HG03558 (cell line): ENCODE measurements at regions not wholly inside any gene's neighbourhood (a gene's known extent, or its start where the extent isn't known, plus 50 kb on each side); places are given as distances from the start of the nearest gene placed in this dataset.

Source experiments
- ATAC-seq: cut with Tn5 transposase; IDR thresholded peaks from one replicate; pipeline ENCODE4 v1.9.1; 2021; ENCODE audit warnings: moderate number of reproducible peaks; ENCODE audit not compliant: unreplicated experiment; ENCODE audit errors: extremely low read depth

DNA sequence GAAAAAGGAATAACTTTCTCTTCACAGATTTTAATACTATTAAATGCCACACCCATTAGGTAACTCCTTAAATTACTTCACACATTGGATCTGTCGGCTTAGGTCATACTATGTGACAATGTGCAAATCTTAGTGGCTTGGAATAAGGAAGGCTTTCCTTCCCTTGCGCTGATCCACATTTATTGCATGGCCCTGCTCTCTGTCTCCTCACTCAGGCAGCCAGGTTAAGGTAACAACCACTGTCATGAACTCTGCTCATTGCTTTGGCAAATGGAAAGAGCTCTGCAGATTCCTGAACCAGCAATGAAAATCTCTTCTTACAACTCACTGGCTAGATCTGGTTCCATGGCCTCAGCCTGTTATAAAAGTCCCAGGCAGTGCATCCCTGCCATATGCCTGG, 121.9 kb upstream of the NFIB start:
- ATAC-seq = no peak

GRCh38 chr9:14434971-14435718, 121.2 kb upstream of the NFIB start:
- ATAC-seq = no peak

DNA sequence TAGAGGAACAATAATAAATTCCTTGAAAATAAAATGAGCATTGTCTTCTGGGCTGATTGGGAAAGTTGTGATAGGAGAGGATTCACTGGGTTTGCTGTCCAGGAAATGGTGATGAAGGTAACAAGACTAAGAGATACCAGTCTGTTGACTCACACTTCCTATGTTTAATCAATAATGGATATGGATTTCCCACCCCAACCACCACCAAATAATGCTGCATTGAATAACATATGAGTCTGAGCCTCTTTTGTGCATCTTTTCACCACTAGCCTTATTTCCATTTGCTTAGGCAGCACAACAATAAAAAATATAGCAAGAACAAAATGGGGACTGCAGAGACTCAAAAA, 120.2 kb upstream of the NFIB start:
- ATAC-seq = no peak

DNA sequence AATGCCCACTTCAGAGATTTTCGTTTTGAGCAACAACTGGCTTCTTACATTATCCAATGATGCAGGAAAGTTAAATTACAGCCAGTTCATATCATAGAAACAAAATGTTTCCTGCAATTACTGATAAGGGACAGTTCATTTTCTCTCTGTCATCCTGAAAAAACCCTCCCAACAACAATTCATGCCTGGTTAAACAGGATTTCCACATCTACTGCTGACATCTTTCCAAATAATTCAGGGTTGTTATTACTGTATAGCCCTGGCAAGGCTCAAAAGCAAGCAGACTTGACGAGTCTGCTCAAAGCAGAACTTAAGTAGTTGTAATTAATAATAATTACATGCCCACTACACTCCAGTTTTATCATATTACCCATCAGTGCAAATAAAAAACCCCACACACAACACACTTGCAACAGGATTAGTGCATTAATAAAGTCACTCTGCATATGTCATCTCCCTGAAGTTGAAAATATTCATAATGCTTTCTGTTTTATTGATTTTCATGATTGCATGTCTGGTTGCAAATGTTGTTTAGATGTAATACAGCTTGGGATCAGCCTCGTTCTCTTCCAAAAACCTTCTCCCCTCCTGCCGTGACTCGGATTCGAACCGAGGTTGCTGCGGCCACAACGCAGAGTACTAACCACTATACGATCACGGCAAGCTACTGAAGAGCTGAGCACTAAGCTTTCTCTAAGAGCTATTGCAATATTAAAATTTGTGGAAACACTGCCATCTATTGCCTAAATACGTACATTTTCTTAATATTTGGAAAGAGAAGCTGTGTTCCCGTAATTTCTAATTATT, 119.6 kb upstream of the NFIB start:
- no peak for ATAC-seq

- no peak for ATAC-seq
Observed at GRCh38 chr9:14432666-14433350, 118.9 kb upstream of the NFIB start.

GRCh38 chr9:14428781-14429230, 114.9 kb upstream of the NFIB start:
- ATAC-seq = no peak

DNA sequence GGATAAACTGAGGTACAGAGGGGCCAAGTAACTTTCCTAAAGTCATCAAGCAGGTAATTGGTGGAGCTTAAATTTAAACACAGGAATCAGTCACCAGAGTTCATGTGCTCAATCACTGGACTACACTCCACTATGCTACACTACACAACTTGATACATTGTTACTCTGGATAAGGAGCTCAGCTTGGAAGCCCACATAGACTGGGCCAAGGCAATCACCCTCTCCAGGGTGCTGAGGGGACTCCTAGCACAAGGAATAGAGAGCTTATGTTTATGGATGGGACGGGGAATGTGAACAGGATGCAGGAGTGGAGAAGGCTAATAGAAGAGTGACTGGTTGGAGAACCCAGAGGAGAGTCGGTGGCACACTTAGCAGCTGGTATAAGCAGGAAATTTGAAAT, 113.5 kb upstream of the NFIB start:
- no peak for ATAC-seq

- ATAC-seq = no peak
Observed at GRCh38 chr9:14424983-14425382, 111.0 kb upstream of the NFIB start.

DNA sequence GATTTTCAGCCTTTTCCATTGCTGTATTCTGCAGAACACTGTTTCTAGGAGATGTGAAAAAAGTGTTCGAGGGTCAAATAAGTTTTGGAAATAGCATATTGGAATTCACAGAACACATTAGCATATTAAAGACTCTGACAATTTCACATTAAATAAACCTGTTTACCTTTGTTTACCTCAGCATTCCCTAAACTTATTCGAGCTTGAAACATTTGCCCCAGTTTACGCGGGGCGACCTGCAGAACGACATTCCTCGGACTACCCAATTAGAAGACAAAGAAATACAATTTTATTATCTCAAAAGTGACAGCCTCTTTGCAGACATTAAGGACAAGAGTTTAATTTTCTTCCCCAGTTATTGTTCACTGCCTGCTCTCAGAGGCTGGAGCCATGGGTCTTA, 110.3 kb upstream of the NFIB start:
- ATAC-seq = no peak

- no peak for ATAC-seq
Observed at GRCh38 chr9:14423815-14424261, 109.9 kb upstream of the NFIB start.

- no peak for ATAC-seq
Observed at GRCh38 chr9:14421291-14421690, 107.3 kb upstream of the NFIB start.

DNA sequence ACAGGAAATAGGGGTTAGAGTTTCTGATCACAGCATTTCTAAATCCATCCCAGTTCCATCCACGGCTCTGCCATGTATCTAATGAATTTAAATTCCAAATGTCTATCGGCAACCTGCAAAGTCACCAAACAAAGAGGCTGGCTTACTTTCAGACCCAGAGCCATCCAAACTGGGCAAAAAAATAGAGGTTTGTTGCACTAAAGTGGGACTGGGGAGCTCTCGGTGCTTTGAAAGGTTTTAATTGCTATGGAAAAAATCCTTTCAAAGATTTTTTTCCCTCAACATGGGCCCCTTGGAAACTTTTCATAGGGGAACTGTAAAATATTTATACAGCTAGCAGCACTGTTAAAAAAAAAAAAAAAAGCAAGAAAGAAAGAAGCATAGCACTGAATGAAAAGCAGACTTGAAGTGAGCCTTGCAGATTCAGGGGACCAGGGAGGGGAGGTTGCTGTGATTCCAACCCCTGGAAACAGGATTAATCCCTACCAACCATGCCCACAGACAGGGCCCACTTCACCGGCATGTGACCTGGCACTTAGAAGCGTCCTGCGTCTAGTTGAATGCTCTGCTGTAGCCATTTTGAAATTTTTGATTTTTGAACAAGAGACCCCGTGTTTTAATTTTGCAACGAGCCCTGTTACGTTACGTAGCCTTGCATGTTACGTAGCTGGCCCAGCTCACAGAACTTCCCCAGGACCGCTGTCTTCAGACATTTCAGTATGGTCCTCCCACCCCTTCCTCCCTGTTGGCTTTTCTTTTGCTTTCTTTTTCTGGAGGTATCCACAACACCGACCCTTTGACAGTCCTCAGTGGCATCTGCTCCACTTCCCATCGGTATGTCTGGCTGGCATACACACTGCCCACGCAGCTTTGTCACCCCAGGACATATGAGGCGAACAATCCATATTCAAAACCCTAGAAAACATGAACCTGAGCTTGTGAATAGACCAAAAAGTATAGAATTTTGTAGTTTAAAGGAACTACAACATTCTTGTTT, 105.3 kb upstream of the NFIB start:
- ATAC-seq = no peak

DNA sequence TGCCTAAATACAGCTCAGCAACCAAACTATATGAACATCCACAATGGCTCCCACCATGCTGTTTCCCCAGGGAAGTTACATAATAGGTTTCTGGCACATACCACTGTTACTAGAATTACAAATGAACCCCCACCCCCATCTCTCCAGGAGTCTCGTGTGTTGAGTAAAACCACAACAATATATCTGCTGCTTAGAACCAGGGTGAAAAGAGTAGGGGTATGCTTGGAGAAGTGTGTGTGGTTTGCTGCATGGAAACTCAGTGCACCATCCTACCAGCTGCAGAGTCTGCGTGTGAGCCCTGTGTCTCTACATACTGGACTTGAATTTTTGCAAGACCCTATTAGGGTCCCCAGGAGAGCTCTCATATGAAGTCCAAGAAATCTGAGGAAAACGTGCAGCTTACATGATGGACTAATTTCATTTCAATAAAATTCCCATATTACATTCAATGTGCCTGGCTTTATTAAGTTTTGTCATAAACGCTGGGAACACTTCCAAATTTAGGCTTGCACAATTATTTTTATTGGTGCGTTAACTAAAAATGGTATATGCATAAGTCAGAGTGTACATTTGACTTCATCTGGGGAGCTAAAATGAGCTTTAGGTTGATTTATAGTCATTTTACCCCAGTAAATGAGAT, 104.5 kb upstream of the NFIB start:
- ATAC-seq = no peak

DNA sequence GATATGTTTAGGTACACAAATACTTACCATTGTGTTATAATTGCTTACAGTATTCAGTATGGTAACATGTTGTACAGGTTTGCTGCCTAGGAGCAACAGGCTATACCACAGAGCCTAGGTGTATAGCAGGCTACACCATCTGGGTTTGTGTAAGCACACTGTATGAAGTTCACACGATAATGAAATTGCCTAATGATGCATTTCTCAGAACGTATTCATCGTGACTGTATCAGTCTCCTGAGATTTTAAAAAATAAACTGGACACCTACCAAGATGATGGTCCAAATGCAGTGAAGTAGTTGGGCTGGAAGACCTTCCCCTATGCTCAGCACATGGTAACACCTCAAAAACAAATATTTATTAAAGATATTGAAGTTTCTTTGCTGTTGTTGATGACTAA, 103.3 kb upstream of the NFIB start:
- no peak for ATAC-seq

DNA sequence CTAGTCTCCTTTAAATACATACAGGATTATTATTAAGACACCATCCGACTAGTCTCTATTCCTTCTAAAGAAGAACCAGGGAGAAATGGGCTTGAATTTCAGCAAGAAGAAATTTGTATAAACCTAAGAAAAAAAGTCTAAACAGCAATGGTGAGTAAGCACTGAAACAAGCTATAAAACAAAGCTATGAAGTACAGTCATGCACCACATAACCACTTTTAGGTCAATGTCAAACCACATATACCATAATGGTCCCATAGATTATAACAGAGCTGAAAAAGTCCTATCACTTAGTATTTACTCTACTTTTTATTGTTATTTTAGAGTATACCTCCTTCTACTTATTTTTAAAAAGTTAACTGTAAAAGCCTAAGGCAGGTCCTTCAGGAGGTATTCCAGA, 102.0 kb upstream of the NFIB start:
- ATAC-seq = no peak

DNA sequence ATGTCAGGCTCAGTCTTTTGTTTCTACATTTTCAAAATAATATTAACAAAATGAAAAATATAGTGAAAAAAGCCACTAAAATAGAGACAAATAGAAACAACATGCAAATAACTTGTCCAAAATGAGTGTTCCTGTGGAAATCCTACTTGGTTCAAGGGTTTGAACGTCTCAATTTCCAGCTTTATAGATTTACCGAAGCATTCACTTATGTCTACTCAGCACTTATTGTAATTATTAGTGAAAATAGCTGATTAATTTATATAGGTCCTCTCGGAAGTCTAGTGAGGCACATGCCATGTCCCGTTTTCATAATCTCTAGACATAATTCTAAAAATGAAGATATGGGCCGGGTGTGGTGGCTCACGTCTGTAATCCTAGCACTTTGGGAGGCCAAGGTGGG, 99.9 kb upstream of the NFIB start:
- no peak for ATAC-seq

DNA sequence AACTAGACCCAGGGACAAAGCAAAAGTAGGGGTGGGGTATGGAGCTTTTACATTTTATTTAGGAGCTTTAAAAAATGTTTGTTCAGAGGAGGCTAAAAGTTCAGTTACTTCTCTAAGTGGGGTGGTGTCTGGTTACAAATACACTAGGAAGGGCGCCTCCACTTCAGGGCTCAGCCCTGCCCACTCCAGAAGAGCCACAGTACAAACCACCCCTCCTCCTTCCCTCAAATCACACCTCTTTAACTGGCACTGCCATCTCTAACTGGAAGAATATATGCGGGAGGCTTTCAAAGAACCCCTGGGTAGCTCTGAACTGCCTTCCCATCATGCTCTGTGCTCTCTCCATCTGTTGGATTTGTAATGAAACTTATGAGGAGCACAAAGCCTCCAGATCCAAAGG, 98.8 kb upstream of the NFIB start:
- ATAC-seq = no peak

DNA sequence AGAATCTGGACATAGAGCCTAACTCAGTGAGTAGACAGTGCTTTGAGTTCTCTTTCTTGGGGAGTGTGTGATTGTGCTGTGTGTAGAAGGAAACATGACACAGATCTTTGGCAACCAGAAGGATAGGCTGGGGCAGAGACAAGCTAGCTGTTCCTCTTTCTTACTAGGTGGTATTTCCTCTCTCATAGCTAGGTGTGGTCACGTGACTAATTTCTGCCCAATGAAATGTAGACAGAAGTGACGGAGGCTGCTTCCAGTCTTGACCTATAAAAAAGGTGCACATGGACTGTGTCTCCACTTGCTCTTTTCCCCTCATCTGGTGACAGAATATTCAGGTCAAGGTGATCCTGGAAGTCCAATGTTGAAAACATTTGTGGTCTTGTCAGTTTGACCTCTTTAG, 92.5 kb upstream of the NFIB start:
- ATAC-seq = no peak

DNA sequence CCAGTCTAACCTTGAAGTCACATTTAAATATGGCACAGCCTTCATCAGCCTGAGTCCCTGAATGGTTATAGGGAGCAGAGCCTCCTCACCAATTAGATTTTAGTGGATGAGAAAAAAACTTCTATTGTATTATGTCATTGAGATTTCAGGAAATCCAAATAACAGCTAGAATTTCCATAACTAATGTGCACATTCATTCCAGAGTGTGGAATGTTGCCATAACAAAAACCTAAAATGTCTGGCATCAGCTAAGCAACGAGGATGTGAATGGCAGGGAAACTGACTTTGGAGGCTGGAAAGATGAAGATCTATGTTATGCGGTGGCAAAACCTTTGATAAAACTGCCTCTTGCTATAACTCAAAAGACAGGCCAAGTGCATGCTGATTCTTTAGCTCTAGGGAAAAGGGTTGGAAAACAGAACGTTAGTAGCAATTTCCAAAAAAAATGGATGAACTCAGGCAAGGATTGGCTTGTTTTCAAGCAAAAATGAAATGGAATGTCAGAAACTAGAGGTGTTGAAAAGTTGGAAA, 91.3 kb upstream of the NFIB start:
- ATAC-seq = no peak
